ENCODE measurements at regions not wholly inside any gene's neighbourhood (a gene's known extent, or its start where the extent isn't known, plus 50 kb on each side); places are given as distances from the start of the nearest gene placed in this dataset.

DNA sequence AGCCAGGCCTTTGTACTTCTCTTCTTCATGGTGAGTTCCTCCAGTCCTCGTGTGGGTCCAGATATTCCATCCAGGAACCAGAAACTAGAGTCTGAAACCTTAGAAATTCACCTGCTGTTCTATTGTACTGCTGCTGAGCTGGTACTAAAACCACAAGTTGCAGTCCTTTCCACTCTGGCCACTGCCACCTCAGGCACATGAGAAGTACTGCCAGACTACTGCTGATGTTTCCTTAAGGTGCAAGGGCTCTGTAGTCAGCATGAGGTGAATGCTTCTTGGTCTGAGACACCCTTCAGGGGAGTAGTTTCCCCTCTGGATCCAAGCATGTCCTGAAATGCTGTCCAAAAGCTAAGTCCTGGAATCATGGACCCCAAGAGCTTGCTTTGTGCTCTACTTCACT, 399.6 kb upstream of the CT83 start:
- TF ChIP-seq, protein P1, sequence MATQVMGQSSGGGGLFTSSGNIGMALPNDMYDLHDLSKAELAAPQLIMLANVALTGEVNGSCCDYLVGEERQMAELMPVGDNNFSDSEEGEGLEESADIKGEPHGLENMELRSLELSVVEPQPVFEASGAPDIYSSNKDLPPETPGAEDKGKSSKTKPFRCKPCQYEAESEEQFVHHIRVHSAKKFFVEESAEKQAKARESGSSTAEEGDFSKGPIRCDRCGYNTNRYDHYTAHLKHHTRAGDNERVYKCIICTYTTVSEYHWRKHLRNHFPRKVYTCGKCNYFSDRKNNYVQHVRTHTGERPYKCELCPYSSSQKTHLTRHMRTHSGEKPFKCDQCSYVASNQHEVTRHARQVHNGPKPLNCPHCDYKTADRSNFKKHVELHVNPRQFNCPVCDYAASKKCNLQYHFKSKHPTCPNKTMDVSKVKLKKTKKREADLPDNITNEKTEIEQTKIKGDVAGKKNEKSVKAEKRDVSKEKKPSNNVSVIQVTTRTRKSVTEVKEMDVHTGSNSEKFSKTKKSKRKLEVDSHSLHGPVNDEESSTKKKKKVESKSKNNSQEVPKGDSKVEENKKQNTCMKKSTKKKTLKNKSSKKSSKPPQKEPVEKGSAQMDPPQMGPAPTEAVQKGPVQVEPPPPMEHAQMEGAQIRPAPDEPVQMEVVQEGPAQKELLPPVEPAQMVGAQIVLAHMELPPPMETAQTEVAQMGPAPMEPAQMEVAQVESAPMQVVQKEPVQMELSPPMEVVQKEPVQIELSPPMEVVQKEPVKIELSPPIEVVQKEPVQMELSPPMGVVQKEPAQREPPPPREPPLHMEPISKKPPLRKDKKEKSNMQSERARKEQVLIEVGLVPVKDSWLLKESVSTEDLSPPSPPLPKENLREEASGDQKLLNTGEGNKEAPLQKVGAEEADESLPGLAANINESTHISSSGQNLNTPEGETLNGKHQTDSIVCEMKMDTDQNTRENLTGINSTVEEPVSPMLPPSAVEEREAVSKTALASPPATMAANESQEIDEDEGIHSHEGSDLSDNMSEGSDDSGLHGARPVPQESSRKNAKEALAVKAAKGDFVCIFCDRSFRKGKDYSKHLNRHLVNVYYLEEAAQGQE (IDR thresholded peaks at IDR 0.05; ENCODE audit: low read depth): no peak
- TF ChIP-seq, protein P2, sequence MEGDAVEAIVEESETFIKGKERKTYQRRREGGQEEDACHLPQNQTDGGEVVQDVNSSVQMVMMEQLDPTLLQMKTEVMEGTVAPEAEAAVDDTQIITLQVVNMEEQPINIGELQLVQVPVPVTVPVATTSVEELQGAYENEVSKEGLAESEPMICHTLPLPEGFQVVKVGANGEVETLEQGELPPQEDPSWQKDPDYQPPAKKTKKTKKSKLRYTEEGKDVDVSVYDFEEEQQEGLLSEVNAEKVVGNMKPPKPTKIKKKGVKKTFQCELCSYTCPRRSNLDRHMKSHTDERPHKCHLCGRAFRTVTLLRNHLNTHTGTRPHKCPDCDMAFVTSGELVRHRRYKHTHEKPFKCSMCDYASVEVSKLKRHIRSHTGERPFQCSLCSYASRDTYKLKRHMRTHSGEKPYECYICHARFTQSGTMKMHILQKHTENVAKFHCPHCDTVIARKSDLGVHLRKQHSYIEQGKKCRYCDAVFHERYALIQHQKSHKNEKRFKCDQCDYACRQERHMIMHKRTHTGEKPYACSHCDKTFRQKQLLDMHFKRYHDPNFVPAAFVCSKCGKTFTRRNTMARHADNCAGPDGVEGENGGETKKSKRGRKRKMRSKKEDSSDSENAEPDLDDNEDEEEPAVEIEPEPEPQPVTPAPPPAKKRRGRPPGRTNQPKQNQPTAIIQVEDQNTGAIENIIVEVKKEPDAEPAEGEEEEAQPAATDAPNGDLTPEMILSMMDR (IDR thresholded peaks at IDR 0.05 in 2 of 3, conservative IDR thresholded peaks at IDR 0.05 in 1 of 3; ENCODE audit: borderline replicate concordance in 1 of 3, insufficient read depth in 1 of 3, low read depth in 2 of 3, low read length in 2 of 3): no peak
- TF ChIP-seq POLR2A (IDR thresholded peaks at IDR 0.05; ENCODE audit: borderline replicate concordance, extremely low read depth, insufficient read depth, insufficient read length) (no peak), EZH2 (IDR thresholded peaks at IDR 0.05) (no peak), TCF7L2 (IDR thresholded peaks at IDR 0.05; ENCODE audit: borderline replicate concordance, extremely low read depth, insufficient read depth, insufficient read length) (no peak), SP1 (IDR thresholded peaks at IDR 0.05; ENCODE audit: low read depth) (no peak), POLR2AphosphoS5 (IDR thresholded peaks at IDR 0.05; ENCODE audit: low read depth, low read length) (no peak), CEBPB (IDR thresholded peaks at IDR 0.05; ENCODE audit: low read depth) (no peak), SIN3A (IDR thresholded peaks at IDR 0.05; ENCODE audit: low read depth) (no peak), YY1 (IDR thresholded peaks at IDR 0.05; ENCODE audit: extremely low read depth, insufficient replicate concordance, low read depth, low read length) (no peak), JUND (IDR thresholded peaks at IDR 0.05) (no peak)
- TF ChIP-seq, protein P3, sequence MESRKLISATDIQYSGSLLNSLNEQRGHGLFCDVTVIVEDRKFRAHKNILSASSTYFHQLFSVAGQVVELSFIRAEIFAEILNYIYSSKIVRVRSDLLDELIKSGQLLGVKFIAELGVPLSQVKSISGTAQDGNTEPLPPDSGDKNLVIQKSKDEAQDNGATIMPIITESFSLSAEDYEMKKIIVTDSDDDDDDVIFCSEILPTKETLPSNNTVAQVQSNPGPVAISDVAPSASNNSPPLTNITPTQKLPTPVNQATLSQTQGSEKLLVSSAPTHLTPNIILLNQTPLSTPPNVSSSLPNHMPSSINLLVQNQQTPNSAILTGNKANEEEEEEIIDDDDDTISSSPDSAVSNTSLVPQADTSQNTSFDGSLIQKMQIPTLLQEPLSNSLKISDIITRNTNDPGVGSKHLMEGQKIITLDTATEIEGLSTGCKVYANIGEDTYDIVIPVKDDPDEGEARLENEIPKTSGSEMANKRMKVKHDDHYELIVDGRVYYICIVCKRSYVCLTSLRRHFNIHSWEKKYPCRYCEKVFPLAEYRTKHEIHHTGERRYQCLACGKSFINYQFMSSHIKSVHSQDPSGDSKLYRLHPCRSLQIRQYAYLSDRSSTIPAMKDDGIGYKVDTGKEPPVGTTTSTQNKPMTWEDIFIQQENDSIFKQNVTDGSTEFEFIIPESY (IDR thresholded peaks at IDR 0.05; ENCODE audit: extremely low read depth, insufficient replicate concordance, low read length): no peak

Measured in HCT116 (cell line).